ENCODE measurements at regions not wholly inside any gene's neighbourhood (a gene's known extent, or its start where the extent isn't known, plus 50 kb on each side); places are given as distances from the start of the nearest gene placed in this dataset.
"Not testable (repeated sequence)": the region's sequence is repeated elsewhere in the genome, so short reads cannot be mapped to it uniquely, and the experiment has no call there.

GRCh38 chr7:15828881-15829280 lies 142.4 kb upstream of the MEOX2 start:
- no peak overlapping the region for H3K4me3 ChIP-seq (ENCODE audit: low read depth, low read length)
- no peak for DNase-seq (ENCODE audit: low read depth)
- no peak for TF ChIP-seq CTCF (IDR thresholded peaks at IDR 0.05; ENCODE audit: control insufficient read depth, extremely low read depth, insufficient read depth)

GRCh38 chr7:15821484-15822427 lies 135.3 kb upstream of the MEOX2 start:
- no peak for DNase-seq (ENCODE audit: low read depth)
- no peak for TF ChIP-seq CTCF (IDR thresholded peaks at IDR 0.05; ENCODE audit: control insufficient read depth, extremely low read depth, insufficient read depth)
- H3K4me3 ChIP-seq (ENCODE audit: low read depth, low read length), result no peak overlapping the region

GRCh38 chr7:15820319-15820718 lies 133.8 kb upstream of the MEOX2 start:
- DNase-seq (ENCODE audit: low read depth), result no peak
- no peak for TF ChIP-seq CTCF (IDR thresholded peaks at IDR 0.05; ENCODE audit: control insufficient read depth, extremely low read depth, insufficient read depth)
- H3K4me3 ChIP-seq (ENCODE audit: low read depth, low read length), result no peak overlapping the region

GRCh38 chr7:15816835-15817426 lies 130.4 kb upstream of the MEOX2 start:
- TF ChIP-seq CTCF (IDR thresholded peaks at IDR 0.05; ENCODE audit: control insufficient read depth, extremely low read depth, insufficient read depth), result no peak
- H3K4me3 ChIP-seq (ENCODE audit: low read depth, low read length), result no peak overlapping the region
- no peak for DNase-seq (ENCODE audit: low read depth)

- no peak for TF ChIP-seq CTCF (IDR thresholded peaks at IDR 0.05; ENCODE audit: control insufficient read depth, extremely low read depth, insufficient read depth)
- DNase-seq (ENCODE audit: low read depth), result no peak
- H3K4me3 ChIP-seq (ENCODE audit: low read depth, low read length), result no peak overlapping the region
Observed at GRCh38 chr7:15813448-15813847, 127.0 kb upstream of the MEOX2 start.

GRCh38 chr7:15810383-15810782 lies 123.9 kb upstream of the MEOX2 start:
- not testable (repeated sequence) for DNase-seq (ENCODE audit: low read depth)

GRCh38 chr7:15809936-15810335 lies 123.5 kb upstream of the MEOX2 start:
- not testable (repeated sequence) for H3K4me3 ChIP-seq (ENCODE audit: low read depth, low read length)

More at GRCh38 chr7:15810383-15810782, 123.9 kb upstream of the MEOX2 start:
- H3K4me3 ChIP-seq (ENCODE audit: low read depth, low read length), result not testable (repeated sequence)

GRCh38 chr7:15805891-15806290 lies 119.4 kb upstream of the MEOX2 start:
- DNase-seq (ENCODE audit: low read depth), result no peak
- no peak overlapping the region for H3K4me3 ChIP-seq (ENCODE audit: low read depth, low read length)
- TF ChIP-seq CTCF (IDR thresholded peaks at IDR 0.05; ENCODE audit: control insufficient read depth, extremely low read depth, insufficient read depth), result no peak

More at GRCh38 chr7:15809936-15810335, 123.5 kb upstream of the MEOX2 start:
- not testable (repeated sequence) for DNase-seq (ENCODE audit: low read depth)

Measured in LNCaP clone FGC (cell line).